ENCODE measurements at regions not wholly inside any gene's neighbourhood (a gene's known extent, or its start where the extent isn't known, plus 50 kb on each side); places are given as distances from the start of the nearest gene placed in this dataset.

DNA sequence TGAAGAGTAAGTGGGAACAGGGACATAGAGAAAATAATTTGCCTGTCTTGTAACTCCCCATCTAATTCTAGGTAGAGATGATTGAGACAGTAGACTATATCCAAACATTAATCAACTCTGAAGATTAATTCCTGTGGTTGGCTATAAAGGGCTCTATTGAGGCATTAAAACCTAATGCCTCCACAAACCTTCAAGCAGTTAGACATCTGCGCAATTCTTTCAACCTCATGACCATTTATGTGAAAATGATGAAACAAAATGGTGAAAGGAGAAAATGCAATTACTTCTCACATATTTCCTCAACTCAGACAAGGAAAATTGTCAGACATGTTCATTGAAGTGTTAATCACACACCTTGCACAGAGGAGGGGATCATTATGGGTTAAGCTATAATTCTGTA, 164.5 kb upstream of the MYT1L start:
- no peak for TF ChIP-seq MXI1 (IDR thresholded peaks at IDR 0.05; ENCODE audit: low read depth, low read length)
- TF ChIP-seq ESRRA (IDR thresholded peaks at IDR 0.05; ENCODE audit: low read length): no peak
- TF ChIP-seq, protein P1, sequence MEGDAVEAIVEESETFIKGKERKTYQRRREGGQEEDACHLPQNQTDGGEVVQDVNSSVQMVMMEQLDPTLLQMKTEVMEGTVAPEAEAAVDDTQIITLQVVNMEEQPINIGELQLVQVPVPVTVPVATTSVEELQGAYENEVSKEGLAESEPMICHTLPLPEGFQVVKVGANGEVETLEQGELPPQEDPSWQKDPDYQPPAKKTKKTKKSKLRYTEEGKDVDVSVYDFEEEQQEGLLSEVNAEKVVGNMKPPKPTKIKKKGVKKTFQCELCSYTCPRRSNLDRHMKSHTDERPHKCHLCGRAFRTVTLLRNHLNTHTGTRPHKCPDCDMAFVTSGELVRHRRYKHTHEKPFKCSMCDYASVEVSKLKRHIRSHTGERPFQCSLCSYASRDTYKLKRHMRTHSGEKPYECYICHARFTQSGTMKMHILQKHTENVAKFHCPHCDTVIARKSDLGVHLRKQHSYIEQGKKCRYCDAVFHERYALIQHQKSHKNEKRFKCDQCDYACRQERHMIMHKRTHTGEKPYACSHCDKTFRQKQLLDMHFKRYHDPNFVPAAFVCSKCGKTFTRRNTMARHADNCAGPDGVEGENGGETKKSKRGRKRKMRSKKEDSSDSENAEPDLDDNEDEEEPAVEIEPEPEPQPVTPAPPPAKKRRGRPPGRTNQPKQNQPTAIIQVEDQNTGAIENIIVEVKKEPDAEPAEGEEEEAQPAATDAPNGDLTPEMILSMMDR (IDR thresholded peaks at IDR 0.05 in 2 of 3, conservative IDR thresholded peaks at IDR 0.05 in 1 of 3; ENCODE audit: control insufficient read depth in 2 of 3, extremely low read depth in 1 of 3, insufficient read depth in 1 of 3, low read depth in 3 of 3, low read length in 3 of 3): no peak
- no peak for TF ChIP-seq GABPA (IDR thresholded peaks at IDR 0.05; ENCODE audit: low read depth)
- no peak for TF ChIP-seq RELA (IDR thresholded peaks at IDR 0.05; ENCODE audit: borderline replicate concordance, partially characterized antibody)
- TF ChIP-seq EGR1 (IDR thresholded peaks at IDR 0.05; ENCODE audit: borderline replicate concordance in 1 of 2, low read depth in 2 of 2, low read length in 2 of 2): no peak
- no peak for TF ChIP-seq SREBF1 (IDR thresholded peaks at IDR 0.05; ENCODE audit: low read length)
- TF ChIP-seq FOXM1 (IDR thresholded peaks at IDR 0.05; ENCODE audit: low read depth, low read length): no peak
- TF ChIP-seq CHD2 (IDR thresholded peaks at IDR 0.05; ENCODE audit: borderline replicate concordance, low read depth, low read length): no peak
- no peak for TF ChIP-seq ZBTB33 (IDR thresholded peaks at IDR 0.05)
- no peak for TF ChIP-seq ATF3 (IDR thresholded peaks at IDR 0.05; ENCODE audit: borderline replicate concordance, extremely low read depth, low read depth, low read length)

All from GM12878 (cell line).